ENCODE measurements at regions not wholly inside any gene's neighbourhood (a gene's known extent, or its start where the extent isn't known, plus 50 kb on each side); places are given as distances from the start of the nearest gene placed in this dataset.

DNA sequence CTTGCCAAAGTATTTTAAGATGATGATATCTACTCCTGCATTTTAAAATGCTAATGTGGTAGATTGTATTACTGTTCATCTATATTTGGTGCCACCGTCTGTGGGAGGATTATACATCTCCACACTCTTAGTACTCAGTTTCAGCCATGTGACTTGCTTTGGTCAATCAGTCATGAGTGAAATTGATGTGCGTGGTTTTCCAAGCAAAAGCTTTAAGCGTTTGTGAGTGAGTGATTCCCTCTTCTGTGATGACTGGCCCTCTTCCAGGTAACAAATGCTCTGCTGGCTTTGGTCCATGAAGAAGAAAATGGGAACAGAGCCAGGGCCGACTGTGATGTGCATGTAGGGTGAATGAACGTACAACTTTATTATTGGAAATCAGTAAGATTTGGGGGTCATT, 330.4 kb downstream of the LPIN1 start:
- no peak for TF ChIP-seq EZH2 (IDR thresholded peaks at IDR 0.05; ENCODE audit: borderline replicate concordance, low read depth, low read length, severe bottlenecking)
- TF ChIP-seq, protein P1, sequence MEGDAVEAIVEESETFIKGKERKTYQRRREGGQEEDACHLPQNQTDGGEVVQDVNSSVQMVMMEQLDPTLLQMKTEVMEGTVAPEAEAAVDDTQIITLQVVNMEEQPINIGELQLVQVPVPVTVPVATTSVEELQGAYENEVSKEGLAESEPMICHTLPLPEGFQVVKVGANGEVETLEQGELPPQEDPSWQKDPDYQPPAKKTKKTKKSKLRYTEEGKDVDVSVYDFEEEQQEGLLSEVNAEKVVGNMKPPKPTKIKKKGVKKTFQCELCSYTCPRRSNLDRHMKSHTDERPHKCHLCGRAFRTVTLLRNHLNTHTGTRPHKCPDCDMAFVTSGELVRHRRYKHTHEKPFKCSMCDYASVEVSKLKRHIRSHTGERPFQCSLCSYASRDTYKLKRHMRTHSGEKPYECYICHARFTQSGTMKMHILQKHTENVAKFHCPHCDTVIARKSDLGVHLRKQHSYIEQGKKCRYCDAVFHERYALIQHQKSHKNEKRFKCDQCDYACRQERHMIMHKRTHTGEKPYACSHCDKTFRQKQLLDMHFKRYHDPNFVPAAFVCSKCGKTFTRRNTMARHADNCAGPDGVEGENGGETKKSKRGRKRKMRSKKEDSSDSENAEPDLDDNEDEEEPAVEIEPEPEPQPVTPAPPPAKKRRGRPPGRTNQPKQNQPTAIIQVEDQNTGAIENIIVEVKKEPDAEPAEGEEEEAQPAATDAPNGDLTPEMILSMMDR (IDR thresholded peaks at IDR 0.05; ENCODE audit: extremely low read depth in 1 of 2, insufficient read depth in 1 of 2, low read depth in 1 of 2, low read length in 2 of 2), result no peak

All from endothelial cell of umbilical vein (primary cell).